ENCODE measurements at regions not wholly inside any gene's neighbourhood (a gene's known extent, or its start where the extent isn't known, plus 50 kb on each side); places are given as distances from the start of the nearest gene placed in this dataset.

DNA sequence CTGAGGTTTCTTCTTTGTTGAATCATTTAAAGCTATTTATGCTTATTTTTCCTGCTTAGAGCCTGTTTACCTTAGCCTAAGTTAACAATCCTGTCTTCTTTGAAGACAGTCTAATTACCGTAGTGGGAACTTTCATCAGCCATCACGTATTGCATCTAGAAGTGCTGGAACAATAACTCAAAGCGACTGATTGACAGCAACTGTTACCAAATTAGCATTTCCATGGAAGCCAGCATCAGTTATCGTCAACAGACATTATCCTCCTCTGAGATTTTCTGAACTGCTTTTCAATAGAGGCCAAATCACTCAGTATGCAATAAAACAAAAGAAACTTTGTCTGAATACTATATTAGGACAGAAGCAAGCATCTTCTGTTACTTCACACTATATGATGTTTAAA lies 433.3 kb upstream of the SLITRK1 start:
- Histone ChIP-seq H3K4me3 (no peak overlapping the region), H3K4me1 (no peaks in the 10 kb centered on the region), H3K9me3 (no peaks in the 10 kb centered on the region), H3K27me3 (no peaks in the 10 kb centered on the region), H3K27ac (no peak overlapping the region), H3K36me3 (no peaks in the 10 kb centered on the region)
- TF ChIP-seq CTCF (IDR thresholded peaks at IDR 0.05) (no peak), POLR2AphosphoS5 (IDR thresholded peaks at IDR 0.05) (no peak), POLR2A (IDR thresholded peaks at IDR 0.05) (no peak)
- no peak for DNase-seq (ENCODE audit: low spot score in 2 of 2)
- intact Hi-C loops (cut with DNase I; ENCODE audit: low total_unique reads) = no loop called here

GRCh38 chr13:84303035-84303434 lies 420.8 kb upstream of the SLITRK1 start:
- H3K36me3 ChIP-seq = no peaks in the 10 kb centered on the region
- H3K4me3 ChIP-seq = no peak overlapping the region
- no peaks in the 10 kb centered on the region for H3K4me1 ChIP-seq
- no peak for DNase-seq (ENCODE audit: low spot score in 2 of 2)
- intact Hi-C loops (cut with DNase I; ENCODE audit: low total_unique reads) = no loop called here
- no peaks in the 10 kb centered on the region for H3K27me3 ChIP-seq
- TF ChIP-seq CTCF (IDR thresholded peaks at IDR 0.05) = no peak
- TF ChIP-seq POLR2AphosphoS5 (IDR thresholded peaks at IDR 0.05) = no peak
- TF ChIP-seq POLR2A (IDR thresholded peaks at IDR 0.05) = no peak
- no peak overlapping the region for H3K27ac ChIP-seq
- no peaks in the 10 kb centered on the region for H3K9me3 ChIP-seq

DNA sequence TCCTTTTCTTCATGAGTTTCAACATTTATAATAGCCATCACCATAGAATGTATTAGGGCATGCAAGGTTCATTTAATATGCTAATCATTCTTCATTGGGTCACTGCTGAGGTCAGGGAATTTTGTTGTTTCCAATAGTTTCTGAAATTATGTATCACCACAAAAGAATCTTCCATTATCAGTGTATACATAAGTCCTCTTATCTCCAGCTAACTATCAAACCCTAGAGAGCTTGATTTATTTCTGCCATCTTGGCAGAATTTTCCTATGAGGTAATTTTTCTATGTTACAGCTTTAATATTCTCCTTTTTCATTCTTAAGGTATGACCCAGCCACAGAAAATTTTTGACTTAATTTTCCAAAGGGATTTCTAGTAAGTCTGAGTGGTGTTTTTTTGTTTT lies 415.0 kb upstream of the SLITRK1 start:
- Histone ChIP-seq H3K27ac (no peak overlapping the region), H3K9me3 (no peaks in the 10 kb centered on the region), H3K27me3 (no peaks in the 10 kb centered on the region), H3K4me1 (no peaks in the 10 kb centered on the region), H3K4me3 (no peak overlapping the region), H3K36me3 (no peaks in the 10 kb centered on the region)
- TF ChIP-seq POLR2A (IDR thresholded peaks at IDR 0.05) = no peak
- TF ChIP-seq POLR2AphosphoS5 (IDR thresholded peaks at IDR 0.05) = no peak
- TF ChIP-seq CTCF (IDR thresholded peaks at IDR 0.05) = no peak
- no peak for DNase-seq (ENCODE audit: low spot score in 2 of 2)
- intact Hi-C loops (cut with DNase I; ENCODE audit: low total_unique reads) = no loop called here

DNA sequence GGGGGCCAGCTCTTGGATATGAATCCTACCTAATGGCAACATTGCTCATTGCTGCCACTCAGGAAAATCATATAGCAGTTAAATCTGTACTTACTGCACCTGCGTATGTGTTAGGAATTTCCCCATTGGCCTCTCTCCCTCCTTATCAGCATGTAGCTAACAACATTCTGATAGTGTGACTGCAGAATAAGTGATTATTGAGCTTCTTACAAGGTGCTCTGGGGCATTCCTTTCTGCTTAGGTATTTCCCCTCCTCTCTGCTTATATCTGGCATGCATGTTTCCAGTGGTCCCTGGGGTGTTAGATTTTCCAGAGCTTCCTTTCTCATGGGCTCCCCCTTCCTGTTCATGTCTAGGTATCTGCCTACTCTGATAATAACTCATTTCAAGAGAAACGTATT lies 414.1 kb upstream of the SLITRK1 start:
- H3K36me3 ChIP-seq = no peaks in the 10 kb centered on the region
- DNase-seq (ENCODE audit: low spot score in 2 of 2) = no peak
- intact Hi-C loops (cut with DNase I; ENCODE audit: low total_unique reads) = no loop called here
- H3K4me1 ChIP-seq = no peaks in the 10 kb centered on the region
- TF ChIP-seq POLR2AphosphoS5 (IDR thresholded peaks at IDR 0.05) (no peak), POLR2A (IDR thresholded peaks at IDR 0.05) (no peak), CTCF (IDR thresholded peaks at IDR 0.05) (no peak)
- no peak overlapping the region for H3K4me3 ChIP-seq
- no peaks in the 10 kb centered on the region for H3K27me3 ChIP-seq
- H3K27ac ChIP-seq = no peak overlapping the region
- no peaks in the 10 kb centered on the region for H3K9me3 ChIP-seq

- no peaks in the 10 kb centered on the region for H3K4me1 ChIP-seq
- TF ChIP-seq POLR2A (IDR thresholded peaks at IDR 0.05) (no peak), CTCF (IDR thresholded peaks at IDR 0.05) (no peak)
- intact Hi-C loops (cut with DNase I; ENCODE audit: low total_unique reads) = no loop called here
Observed at GRCh38 chr13:84294576-84294975, 412.3 kb upstream of the SLITRK1 start.

More at GRCh38 chr13:84294576-84294975, 412.3 kb upstream of the SLITRK1 start:
- Histone ChIP-seq H3K9me3 (no peaks in the 10 kb centered on the region), H3K4me3 (no peak overlapping the region), H3K27me3 (no peaks in the 10 kb centered on the region), H3K27ac (no peak overlapping the region), H3K36me3 (no peaks in the 10 kb centered on the region)
- no peak for DNase-seq (ENCODE audit: low spot score in 2 of 2)

Data from breast epithelium (tissue), 4 donors.